Esophagus (tissue), 2 donors: ENCODE measurements at regions not wholly inside any gene's neighbourhood (a gene's known extent, or its start where the extent isn't known, plus 50 kb on each side); places are given as distances from the start of the nearest gene placed in this dataset.
"Not testable (repeated sequence)": the region's sequence is repeated elsewhere in the genome, so short reads cannot be mapped to it uniquely, and the experiment has no call there.

ENCODE experiments used
- H3K27ac ChIP-seq, 2 donors: one replicate each; pipeline ENCODE4 v1.5.1; 2013; ENCODE audit warnings: low read depth in 2 of 2, mild to moderate bottlenecking in 2 of 2, inconsistent platforms in 1 of 2, low read length in 1 of 2, moderate library complexity in 1 of 2
- H3K27me3 ChIP-seq, 2 donors: one replicate each; pipeline ENCODE4 v1.6.1; 2013; ENCODE audit warnings: low read length in 2 of 2, control low read depth in 1 of 2, mild to moderate bottlenecking in 1 of 2; ENCODE audit not compliant: insufficient read depth in 2 of 2, control insufficient read depth in 1 of 2
- H3K36me3 ChIP-seq, 2 donors: one replicate each; pipeline ENCODE4 v1.6.1; 2013; ENCODE audit warnings: low read length in 1 of 2; ENCODE audit not compliant: control insufficient read depth in 2 of 2, insufficient read depth in 2 of 2
- H3K4me1 ChIP-seq, 2 donors: one replicate each; pipeline ENCODE4 v1.6.1; 2013; ENCODE audit warnings: low read length in 1 of 2; ENCODE audit not compliant: control insufficient read depth in 2 of 2, insufficient read depth in 2 of 2
- H3K4me3 ChIP-seq, 2 donors: one replicate each; pipeline ENCODE4 v1.5.1; 2013; ENCODE audit warnings: low read length in 2 of 2, mild to moderate bottlenecking in 2 of 2, low read depth in 1 of 2, moderate library complexity in 1 of 2
- H3K9me3 ChIP-seq, 2 donors: one replicate each; pipeline ENCODE4 v1.6.1; 2013; ENCODE audit warnings: mild to moderate bottlenecking in 2 of 2, low read depth in 1 of 2, low read length in 1 of 2, moderate library complexity in 1 of 2; ENCODE audit not compliant: control insufficient read depth in 2 of 2, insufficient read depth in 1 of 2
- WGBS, 2 donors: extraction: QIAGEN DNeasy Blood & Tissue Kit; methylation state at CpG; one replicate each; pipeline ENCODE4 v1.1.7; 2013; 5-methylcytosine and 5-hydroxymethylcytosine counted together
- donor health status: healthy with polysubstance abuse.
- donor health status: Bipolar disorder and iron deficiency.

GRCh38 chr5:103862398-103862797, 299.8 kb upstream of the NUDT12 start:
- H3K4me1 ChIP-seq, result no peaks in the 10 kb centered on the region
- H3K9me3 ChIP-seq, result no peaks in the 10 kb centered on the region
- H3K27ac ChIP-seq, result no peak overlapping the region
- H3K36me3 ChIP-seq, result no peaks in the 10 kb centered on the region
- H3K27me3 ChIP-seq, result no peaks in the 10 kb centered on the region
- 74 to 87% methylated on average over 3 of the region's 3 CpGs for WGBS, 2 donors
- H3K4me3 ChIP-seq, result no peak overlapping the region

- Histone ChIP-seq H3K4me3 (no peak overlapping the region), H3K27me3 (no peaks in the 10 kb centered on the region), H3K4me1 (no peaks in the 10 kb centered on the region), H3K36me3 (no peaks in the 10 kb centered on the region), H3K9me3 (no peaks in the 10 kb centered on the region), H3K27ac (no peak overlapping the region)
- WGBS, 2 donors, result 62 to 66% methylated on average over 3 of the region's 3 CpGs
Measured at GRCh38 chr5:103860327-103860726, 297.7 kb upstream of the NUDT12 start.

- 88 to 89% methylated on average over 3 of the region's 3 CpGs for WGBS, 2 donors
- not testable (repeated sequence) for H3K27me3 ChIP-seq, H3K27ac ChIP-seq, H3K36me3 ChIP-seq, H3K9me3 ChIP-seq, H3K4me1 ChIP-seq, H3K4me3 ChIP-seq
Measured at GRCh38 chr5:103858367-103858766, 295.8 kb upstream of the NUDT12 start.

GRCh38 chr5:103851091-103851490, 288.5 kb upstream of the NUDT12 start:
- H3K27ac ChIP-seq, result no peak overlapping the region
- WGBS, 2 donors, result 88 to 90% methylated on average over 1 of the region's 1 CpG
- H3K36me3 ChIP-seq, result no peaks in the 10 kb centered on the region
- no peaks in the 10 kb centered on the region for H3K4me1 ChIP-seq
- H3K4me3 ChIP-seq, result no peak overlapping the region
- no peaks in the 10 kb centered on the region for H3K27me3 ChIP-seq
- H3K9me3 ChIP-seq, result no peaks in the 10 kb centered on the region

- WGBS, 2 donors, result 71 to 74% methylated on average over 3 of the region's 3 CpGs
- Histone ChIP-seq H3K27me3 (no peaks in the 10 kb centered on the region), H3K36me3 (no peaks in the 10 kb centered on the region)
Measured at GRCh38 chr5:103849934-103850333, 287.3 kb upstream of the NUDT12 start.

GRCh38 chr5:103847060-103847459, 284.5 kb upstream of the NUDT12 start:
- 69 to 78% methylated on average over 3 of the region's 3 CpGs for WGBS, 2 donors
- no peaks in the 10 kb centered on the region for H3K27me3 ChIP-seq
- no peak overlapping the region for H3K4me3 ChIP-seq
- H3K36me3 ChIP-seq, result no peaks in the 10 kb centered on the region
- H3K4me1 ChIP-seq, result no peaks in the 10 kb centered on the region
- H3K9me3 ChIP-seq, result no peaks in the 10 kb centered on the region
- H3K27ac ChIP-seq, result no peak overlapping the region

More at GRCh38 chr5:103849934-103850333, 287.3 kb upstream of the NUDT12 start:
- no peaks in the 10 kb centered on the region for H3K4me1 ChIP-seq
- no peak overlapping the region for H3K27ac ChIP-seq
- H3K9me3 ChIP-seq, result no peaks in the 10 kb centered on the region
- H3K4me3 ChIP-seq, result no peak overlapping the region

GRCh38 chr5:103842936-103843335, 280.3 kb upstream of the NUDT12 start:
- no peak overlapping the region for H3K27ac ChIP-seq
- H3K9me3 ChIP-seq, result no peaks in the 10 kb centered on the region
- H3K4me1 ChIP-seq, result no peaks in the 10 kb centered on the region
- H3K27me3 ChIP-seq, result no peaks in the 10 kb centered on the region
- no peaks in the 10 kb centered on the region for H3K36me3 ChIP-seq
- H3K4me3 ChIP-seq, result no peak overlapping the region

- H3K4me3 ChIP-seq, result no peak overlapping the region
- WGBS, 2 donors, result 72 to 74% methylated on average over 1 of the region's 1 CpG
- no peak overlapping the region for H3K27ac ChIP-seq
- no peaks in the 10 kb centered on the region for H3K27me3 ChIP-seq
- peaks cover 0 to 3% of the 10 kb centered on the region in 2 donors for H3K9me3 ChIP-seq
- no peaks in the 10 kb centered on the region for H3K36me3 ChIP-seq
- no peaks in the 10 kb centered on the region for H3K4me1 ChIP-seq
Measured at GRCh38 chr5:103840600-103840999, 278.0 kb upstream of the NUDT12 start.

- no peaks in the 10 kb centered on the region for H3K4me1 ChIP-seq
- WGBS, 2 donors, result 33 to 38% methylated on average over 1 of the region's 1 CpG
Measured at GRCh38 chr5:103834216-103834615, 271.6 kb upstream of the NUDT12 start.

GRCh38 chr5:103829585-103829984, 267.0 kb upstream of the NUDT12 start:
- Histone ChIP-seq H3K27me3 (no peaks in the 10 kb centered on the region), H3K4me1 (no peaks in the 10 kb centered on the region), H3K27ac (no peak overlapping the region), H3K36me3 (no peaks in the 10 kb centered on the region), H3K9me3 (peaks cover 0 to 3% of the 10 kb centered on the region in 2 donors), H3K4me3 (no peak overlapping the region)
- WGBS, 2 donors, result 57 to 58% methylated on average over 7 of the region's 7 CpGs

More at GRCh38 chr5:103834216-103834615, 271.6 kb upstream of the NUDT12 start:
- Histone ChIP-seq H3K9me3 (peaks cover 3% of the 10 kb centered on the region in 2 donors), H3K4me3 (no peak overlapping the region), H3K27ac (no peak overlapping the region), H3K36me3 (no peaks in the 10 kb centered on the region), H3K27me3 (no peaks in the 10 kb centered on the region)
